ENCODE measurements at regions not wholly inside any gene's neighbourhood (a gene's known extent, or its start where the extent isn't known, plus 50 kb on each side); places are given as distances from the start of the nearest gene placed in this dataset.

DNA sequence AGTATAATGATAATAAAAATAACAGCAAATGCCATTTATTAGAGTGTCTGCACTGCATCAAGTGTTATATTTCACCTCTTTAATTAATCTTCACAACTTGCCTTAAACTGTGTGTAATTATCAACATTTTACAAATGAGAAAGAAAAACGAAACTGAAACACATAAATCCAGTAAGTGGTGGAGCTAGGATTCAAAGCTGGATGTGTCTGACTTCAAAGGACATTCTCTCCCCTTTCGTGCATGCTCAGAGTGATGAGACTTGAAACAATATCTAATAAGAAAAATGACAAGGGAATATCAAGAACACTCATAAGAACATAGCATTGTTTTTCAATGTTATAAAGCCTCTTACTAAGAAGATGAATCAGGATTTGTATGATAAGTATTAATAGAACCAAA lies 78.8 kb downstream of the DUSP6 start:
- ATAC-seq, result no peak
- CTCF ChIA-PET, result no interaction called here

DNA sequence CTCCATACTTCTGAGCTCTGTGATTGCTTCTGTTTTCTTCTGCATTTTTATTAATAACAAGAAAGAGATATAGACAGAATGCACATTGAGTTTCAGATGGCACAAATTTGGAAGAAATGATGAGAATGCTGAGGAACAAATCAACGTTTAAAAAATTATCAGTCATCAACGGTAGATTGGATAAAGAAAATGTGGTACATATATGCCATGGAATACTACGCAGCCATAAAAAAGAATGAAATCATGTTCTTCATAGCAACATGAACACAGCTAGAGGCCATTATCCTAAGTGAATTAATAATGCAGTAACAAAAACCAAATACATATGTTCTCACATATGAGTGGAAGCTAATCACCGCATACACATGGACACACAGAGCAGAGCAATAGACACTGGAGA lies 81.8 kb downstream of the DUSP6 start:
- Histone ChIP-seq H3K4me2 (ENCODE audit: low read length) (no peak overlapping the region), H3K4me3 (ENCODE audit: low read length) (no peak overlapping the region), H3K79me2 (ENCODE audit: low read length) (no peaks in the 10 kb centered on the region), H3K27me3 (ENCODE audit: low read length) (no peaks in the 10 kb centered on the region), H3K27ac (ENCODE audit: low read length) (no peak overlapping the region), H3K36me3 (ENCODE audit: low read depth, low read length) (no peaks in the 10 kb centered on the region), H3K4me1 (ENCODE audit: insufficient read depth, low read length) (peaks cover 15% of the 10 kb centered on the region), H3F3A (ENCODE audit: low read length, unreplicated experiment) (no peaks in the 10 kb centered on the region), H3K9me3 (ENCODE audit: low read length) (no peaks in the 10 kb centered on the region), H3K9ac (ENCODE audit: low read length) (no peak overlapping the region), H4K20me1 (ENCODE audit: low read length) (no peaks in the 10 kb centered on the region), H2AFZ (ENCODE audit: low read length) (no peak overlapping the region), H3K9me2 (replicated peaks; ENCODE audit: low read length) (no peaks in the 10 kb centered on the region)
- no peak for DNase-seq
- no TSS peak for BruUV-seq (replicated peaks)
- ChIA-PET CTCF (no interaction called here), POLR2A (ENCODE audit: unreplicated experiment) (no interaction called here)
- intact Hi-C loops (cut with micrococcal nuclease), result no loop called here
- ATAC-seq, result no peak
- TF ChIP-seq EZH2 (IDR thresholded peaks at IDR 0.05; ENCODE audit: low read length, unreplicated experiment) (no peak), EZH2phosphoT487 (IDR thresholded peaks at IDR 0.05; ENCODE audit: borderline replicate concordance, low read length) (no peak)
- TF ChIP-seq, protein P1, sequence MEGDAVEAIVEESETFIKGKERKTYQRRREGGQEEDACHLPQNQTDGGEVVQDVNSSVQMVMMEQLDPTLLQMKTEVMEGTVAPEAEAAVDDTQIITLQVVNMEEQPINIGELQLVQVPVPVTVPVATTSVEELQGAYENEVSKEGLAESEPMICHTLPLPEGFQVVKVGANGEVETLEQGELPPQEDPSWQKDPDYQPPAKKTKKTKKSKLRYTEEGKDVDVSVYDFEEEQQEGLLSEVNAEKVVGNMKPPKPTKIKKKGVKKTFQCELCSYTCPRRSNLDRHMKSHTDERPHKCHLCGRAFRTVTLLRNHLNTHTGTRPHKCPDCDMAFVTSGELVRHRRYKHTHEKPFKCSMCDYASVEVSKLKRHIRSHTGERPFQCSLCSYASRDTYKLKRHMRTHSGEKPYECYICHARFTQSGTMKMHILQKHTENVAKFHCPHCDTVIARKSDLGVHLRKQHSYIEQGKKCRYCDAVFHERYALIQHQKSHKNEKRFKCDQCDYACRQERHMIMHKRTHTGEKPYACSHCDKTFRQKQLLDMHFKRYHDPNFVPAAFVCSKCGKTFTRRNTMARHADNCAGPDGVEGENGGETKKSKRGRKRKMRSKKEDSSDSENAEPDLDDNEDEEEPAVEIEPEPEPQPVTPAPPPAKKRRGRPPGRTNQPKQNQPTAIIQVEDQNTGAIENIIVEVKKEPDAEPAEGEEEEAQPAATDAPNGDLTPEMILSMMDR (conservative IDR thresholded peaks at IDR 0.05; ENCODE audit: low read depth, low read length), result no peak

More for the DNA sequence above, 78.8 kb downstream of the DUSP6 start:
- POLR2A ChIA-PET (ENCODE audit: unreplicated experiment), result no interaction called here
- no peaks in the 10 kb centered on the region for H3K9me3 ChIP-seq (ENCODE audit: low read length)
- H3K36me3 ChIP-seq (ENCODE audit: low read depth, low read length), result no peaks in the 10 kb centered on the region
- no TSS peak for BruUV-seq (replicated peaks)
- H3K9me2 ChIP-seq (replicated peaks; ENCODE audit: low read length), result no peaks in the 10 kb centered on the region
- no peaks in the 10 kb centered on the region for H3K79me2 ChIP-seq (ENCODE audit: low read length)
- no peak overlapping the region for H3K4me2 ChIP-seq (ENCODE audit: low read length)
- intact Hi-C loops (cut with micrococcal nuclease), result no loop called here
- TF ChIP-seq EZH2 (IDR thresholded peaks at IDR 0.05; ENCODE audit: low read length, unreplicated experiment) (no peak), EZH2phosphoT487 (IDR thresholded peaks at IDR 0.05; ENCODE audit: borderline replicate concordance, low read length) (no peak)
- TF ChIP-seq, protein P1 (conservative IDR thresholded peaks at IDR 0.05; ENCODE audit: low read depth, low read length), result no peak
- no peaks in the 10 kb centered on the region for H3K4me1 ChIP-seq (ENCODE audit: insufficient read depth, low read length)
- no peak overlapping the region for H3K27ac ChIP-seq (ENCODE audit: low read length)
- no peaks in the 10 kb centered on the region for H4K20me1 ChIP-seq (ENCODE audit: low read length)
- no peak overlapping the region for H3K9ac ChIP-seq (ENCODE audit: low read length)
- H3F3A ChIP-seq (ENCODE audit: low read length, unreplicated experiment), result no peaks in the 10 kb centered on the region
- H3K4me3 ChIP-seq (ENCODE audit: low read length), result no peak overlapping the region
- no peaks in the 10 kb centered on the region for H3K27me3 ChIP-seq (ENCODE audit: low read length)
- no peak overlapping the region for H2AFZ ChIP-seq (ENCODE audit: low read length)
- no peak for DNase-seq

DNA sequence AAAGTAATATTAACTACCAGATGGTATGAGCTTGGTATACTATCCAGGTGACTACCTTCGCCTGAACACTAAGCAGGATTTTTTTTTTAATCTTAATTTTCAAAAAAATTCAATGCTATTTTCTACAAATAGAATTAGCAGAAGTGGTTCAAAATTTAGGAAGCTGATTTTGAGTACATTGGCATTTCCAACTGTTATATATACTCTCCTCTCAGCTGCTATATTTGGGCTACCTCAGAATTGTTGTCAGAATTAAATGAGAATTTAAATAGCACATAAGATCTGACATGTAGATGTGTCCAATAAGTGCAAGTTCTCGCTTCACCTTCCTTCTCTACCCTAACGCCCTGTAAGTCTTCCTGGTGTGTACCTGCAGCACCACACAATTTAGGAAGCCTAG lies 83.1 kb downstream of the DUSP6 start:
- CTCF ChIA-PET, result no interaction called here
- intact Hi-C loops (cut with micrococcal nuclease), result loop anchor here (5.0 to 10.0 kb wide), 2 partner anchors 196 to 217 kb away; no protein-coding TSS in a partner anchor
- no peak overlapping the region for H3K27ac ChIP-seq (ENCODE audit: low read length)
- no peak overlapping the region for H3K4me2 ChIP-seq (ENCODE audit: low read length)
- no peaks in the 10 kb centered on the region for H3K79me2 ChIP-seq (ENCODE audit: low read length)
- no peak overlapping the region for H3K4me3 ChIP-seq (ENCODE audit: low read length)
- no peaks in the 10 kb centered on the region for H3K9me2 ChIP-seq (replicated peaks; ENCODE audit: low read length)
- no peak overlapping the region for H3K9ac ChIP-seq (ENCODE audit: low read length)
- no peak overlapping the region for H2AFZ ChIP-seq (ENCODE audit: low read length)
- H3K9me3 ChIP-seq (ENCODE audit: low read length), result no peaks in the 10 kb centered on the region
- POLR2A ChIA-PET (ENCODE audit: unreplicated experiment), result interaction anchor here (0.5 kb wide), 1 partner anchor 77 kb away, joined by 9 read pairs; no protein-coding TSS in a partner anchor
- no peaks in the 10 kb centered on the region for H3K27me3 ChIP-seq (ENCODE audit: low read length)
- TF ChIP-seq EZH2 (IDR thresholded peaks at IDR 0.05; ENCODE audit: low read length, unreplicated experiment), result no peak
- TF ChIP-seq, protein P1 (conservative IDR thresholded peaks at IDR 0.05; ENCODE audit: low read depth, low read length), result no peak
- TF ChIP-seq EZH2phosphoT487 (IDR thresholded peaks at IDR 0.05; ENCODE audit: borderline replicate concordance, low read length), result no peak
- H3K4me1 ChIP-seq (ENCODE audit: insufficient read depth, low read length), result peaks cover 15% of the 10 kb centered on the region
- DNase-seq (no peak), ATAC-seq (no peak)
- H3K36me3 ChIP-seq (ENCODE audit: low read depth, low read length), result no peaks in the 10 kb centered on the region
- no peaks in the 10 kb centered on the region for H4K20me1 ChIP-seq (ENCODE audit: low read length)
- no TSS peak for BruUV-seq (replicated peaks)
- H3F3A ChIP-seq (ENCODE audit: low read length, unreplicated experiment), result no peaks in the 10 kb centered on the region
